DOHH2 (cell line): ENCODE measurements at regions not wholly inside any gene's neighbourhood (a gene's known extent, or its start where the extent isn't known, plus 50 kb on each side); places are given as distances from the start of the nearest gene placed in this dataset.

ENCODE experiments used
- H3F3A ChIP-seq: fragments of 200-600 bp; sonication (generic), shearing (Covaris generic); 2 replicates; pipeline ENCODE4 v1.6.0; 2016; ENCODE audit warnings: antibody characterized with exemption, mild to moderate bottlenecking; ENCODE audit not compliant: control insufficient read depth, insufficient read depth
- H3K27ac ChIP-seq: fragments of 200-600 bp; sonication (generic); 2 replicates; pipeline ENCODE4 v1.5.1; 2014; ENCODE audit warnings: low read depth, mild to moderate bottlenecking, low read length, moderate library complexity
- H3K27me3 ChIP-seq: fragments of 200-600 bp; sonication (generic); 2 replicates; pipeline ENCODE4 v1.6.1; 2014; ENCODE audit warnings: mild to moderate bottlenecking, low read length, mixed read lengths; ENCODE audit not compliant: control insufficient read depth
- H3K36me3 ChIP-seq: fragments of 200-600 bp; sonication (generic); 2 replicates; pipeline ENCODE4 v1.6.1; 2014; ENCODE audit warnings: mild to moderate bottlenecking, low read length, moderate library complexity, mixed read lengths; ENCODE audit not compliant: control insufficient read depth
- H3K4me1 ChIP-seq: fragments of 200-600 bp; sonication (generic); 2 replicates; pipeline ENCODE4 v1.6.1; 2014; ENCODE audit warnings: mild to moderate bottlenecking, low read length, mixed read lengths; ENCODE audit not compliant: control insufficient read depth
- H3K4me2 ChIP-seq: fragments of 200-600 bp; sonication (generic); 2 replicates; pipeline ENCODE4 v1.6.0; 2014; ENCODE audit warnings: mild to moderate bottlenecking, low read length, moderate library complexity
- H3K4me3 ChIP-seq: fragments of 200-600 bp; sonication (generic); 2 replicates; pipeline ENCODE4 v1.5.1; 2014; ENCODE audit warnings: mild to moderate bottlenecking, low read length, mixed read lengths
- H3K79me2 ChIP-seq: fragments of 200-600 bp; sonication (generic); 2 replicates; pipeline ENCODE4 v1.6.1; 2014; ENCODE audit warnings: mild to moderate bottlenecking, low read length, mixed read lengths; ENCODE audit not compliant: control insufficient read depth
- H3K9me2 ChIP-seq: fragments of 200-600 bp; sonication (generic); replicated peaks from 2 replicates; pipeline ENCODE4 v1.6.1; 2014; ENCODE audit warnings: mild to moderate bottlenecking, low read length, mixed read lengths; ENCODE audit not compliant: control insufficient read depth
- H3K9me3 ChIP-seq: fragments of 200-600 bp; sonication (generic); 2 replicates; pipeline ENCODE4 v1.6.1; 2014; ENCODE audit warnings: antibody characterized with exemption, low read length, mixed read lengths; ENCODE audit not compliant: control insufficient read depth, insufficient read depth
- H4K20me1 ChIP-seq: fragments of 200-600 bp; sonication (generic); 2 replicates; pipeline ENCODE4 v1.6.0; 2014; ENCODE audit warnings: low read depth, mild to moderate bottlenecking, antibody characterized with exemption, low read length, moderate library complexity; ENCODE audit not compliant: control insufficient read depth, insufficient read depth
- EZH2phosphoT487 ChIP-seq: fragments of 200-600 bp; sonication (generic); IDR thresholded peaks from 2 replicates; pipeline ENCODE4 v1.6.1; 2017; ENCODE audit warnings: borderline replicate concordance, mild to moderate bottlenecking, antibody characterized with exemption, low read length, moderate library complexity, mixed read lengths
- TF ChIP-seq, protein P1 (sequence below): fragments of 200-600 bp; sonication (generic); IDR thresholded peaks from one replicate; pipeline ENCODE4 v1.5.1; 2014; ENCODE audit warnings: antibody characterized with exemption, mild to moderate bottlenecking, low read depth, low read length; ENCODE audit not compliant: poor library complexity, severe bottlenecking

DNA sequence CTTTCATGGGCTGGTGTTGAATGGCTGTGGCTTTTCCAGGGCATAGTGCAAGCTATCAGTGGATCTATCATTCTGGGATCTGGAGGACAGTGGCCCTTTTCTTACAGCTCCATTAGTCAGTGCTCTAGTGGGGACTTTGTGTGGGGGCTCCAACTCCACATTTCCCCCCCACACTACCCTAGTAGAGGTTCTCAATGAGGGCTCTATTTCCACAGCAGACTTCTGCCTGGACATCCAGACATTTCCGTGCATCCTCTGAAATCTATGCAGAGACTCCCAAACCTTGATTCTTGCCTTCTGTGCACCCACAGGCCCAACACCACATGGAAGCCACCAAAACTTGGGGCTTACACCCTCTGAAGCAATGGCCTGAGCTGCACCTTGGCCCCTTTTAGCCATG, 208.3 kb upstream of the MKLN1 start:
- Histone ChIP-seq H3K4me1 (peaks cover 55% of the 10 kb centered on the region), H4K20me1 (no peaks in the 10 kb centered on the region), H3K27me3 (no peaks in the 10 kb centered on the region), H3K36me3 (peaks cover 8% of the 10 kb centered on the region), H3K4me2 (no peak overlapping the region), H3K4me3 (no peak overlapping the region), H3K9me2 (no peaks in the 10 kb centered on the region), H3K9me3 (peaks cover 22% of the 10 kb centered on the region), H3K27ac (no peak overlapping the region), H3F3A (peaks cover 30% of the 10 kb centered on the region), H3K79me2 (no peaks in the 10 kb centered on the region)
- TF ChIP-seq EZH2phosphoT487: no peak
- TF ChIP-seq, protein P1, sequence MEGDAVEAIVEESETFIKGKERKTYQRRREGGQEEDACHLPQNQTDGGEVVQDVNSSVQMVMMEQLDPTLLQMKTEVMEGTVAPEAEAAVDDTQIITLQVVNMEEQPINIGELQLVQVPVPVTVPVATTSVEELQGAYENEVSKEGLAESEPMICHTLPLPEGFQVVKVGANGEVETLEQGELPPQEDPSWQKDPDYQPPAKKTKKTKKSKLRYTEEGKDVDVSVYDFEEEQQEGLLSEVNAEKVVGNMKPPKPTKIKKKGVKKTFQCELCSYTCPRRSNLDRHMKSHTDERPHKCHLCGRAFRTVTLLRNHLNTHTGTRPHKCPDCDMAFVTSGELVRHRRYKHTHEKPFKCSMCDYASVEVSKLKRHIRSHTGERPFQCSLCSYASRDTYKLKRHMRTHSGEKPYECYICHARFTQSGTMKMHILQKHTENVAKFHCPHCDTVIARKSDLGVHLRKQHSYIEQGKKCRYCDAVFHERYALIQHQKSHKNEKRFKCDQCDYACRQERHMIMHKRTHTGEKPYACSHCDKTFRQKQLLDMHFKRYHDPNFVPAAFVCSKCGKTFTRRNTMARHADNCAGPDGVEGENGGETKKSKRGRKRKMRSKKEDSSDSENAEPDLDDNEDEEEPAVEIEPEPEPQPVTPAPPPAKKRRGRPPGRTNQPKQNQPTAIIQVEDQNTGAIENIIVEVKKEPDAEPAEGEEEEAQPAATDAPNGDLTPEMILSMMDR: no peak

DNA sequence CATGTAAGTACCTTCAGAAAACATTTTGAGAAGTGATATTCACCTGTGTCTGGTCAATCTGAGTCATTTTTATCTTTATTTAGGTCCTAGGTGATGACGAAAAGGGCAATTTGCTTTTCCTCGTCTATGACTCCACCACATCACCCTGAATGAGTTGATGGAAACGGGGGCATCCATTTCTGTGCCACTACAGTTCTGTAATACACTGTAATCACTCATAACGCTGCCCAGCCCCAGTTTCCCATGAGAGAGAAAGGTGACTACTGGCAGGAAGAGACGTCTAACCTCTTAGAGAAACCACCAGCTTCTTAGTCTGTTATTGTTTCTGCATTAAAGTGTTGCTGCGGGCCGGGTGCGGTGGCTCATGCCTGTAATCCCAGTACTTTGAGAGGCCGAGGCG, 205.3 kb upstream of the MKLN1 start:
- Histone ChIP-seq H3K4me3 (peak overlapping the region; percentile 45), H3K27me3 (no peaks in the 10 kb centered on the region), H3K79me2 (no peaks in the 10 kb centered on the region), H3K27ac (peak overlapping the region; percentile 88), H3K9me3 (peaks cover 21% of the 10 kb centered on the region), H3K4me2 (peak overlapping the region; percentile 82), H3K4me1 (peaks cover 66% of the 10 kb centered on the region), H4K20me1 (no peaks in the 10 kb centered on the region), H3F3A (peaks cover 31% of the 10 kb centered on the region), H3K9me2 (no peaks in the 10 kb centered on the region), H3K36me3 (peaks cover 8% of the 10 kb centered on the region)
- TF ChIP-seq, protein P1: no peak
- TF ChIP-seq EZH2phosphoT487: no peak

DNA sequence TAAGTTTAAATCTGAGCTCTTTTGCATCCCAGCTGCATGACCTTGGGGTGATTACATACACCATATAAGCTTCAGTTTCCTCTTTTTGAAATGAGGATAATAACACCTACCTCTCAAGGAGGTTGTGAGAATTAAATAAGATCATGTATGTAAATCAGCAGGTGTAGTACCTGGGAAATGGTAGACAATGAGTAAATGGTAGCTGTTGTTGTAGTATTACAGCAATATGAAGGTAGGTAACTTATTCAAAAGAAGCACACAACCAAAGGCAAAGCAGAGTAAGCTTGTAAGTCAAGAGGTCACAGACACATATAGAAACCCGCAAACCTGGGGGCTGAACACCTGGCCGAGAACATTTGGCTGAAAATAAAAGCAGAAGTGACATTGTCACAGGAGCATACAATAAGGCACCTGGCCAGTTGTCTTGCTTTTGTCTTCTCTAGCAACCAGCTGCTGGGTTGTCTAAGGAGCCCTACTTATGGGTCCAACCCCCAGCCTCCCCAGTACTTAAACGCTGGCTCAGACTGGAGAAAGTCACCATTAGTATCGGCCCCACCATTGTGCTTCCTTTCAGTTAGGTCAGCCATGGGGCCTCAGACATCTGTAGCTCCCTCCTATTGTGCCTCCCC, 203.6 kb upstream of the MKLN1 start:
- Histone ChIP-seq H3K9me2 (no peaks in the 10 kb centered on the region), H3K4me3 (peak overlapping the region; percentile 56), H3K9me3 (peaks cover 6% of the 10 kb centered on the region), H3F3A (peaks cover 31% of the 10 kb centered on the region), H3K27me3 (no peaks in the 10 kb centered on the region), H3K36me3 (peaks cover 6% of the 10 kb centered on the region), H4K20me1 (no peaks in the 10 kb centered on the region), H3K27ac (peak overlapping the region; percentile 88), H3K4me1 (peaks cover 81% of the 10 kb centered on the region), H3K79me2 (no peaks in the 10 kb centered on the region), H3K4me2 (peak overlapping the region; percentile 82)
- no peak for TF ChIP-seq EZH2phosphoT487
- TF ChIP-seq, protein P1: no peak
